GM21786 (cell line): ENCODE measurements at regions not wholly inside any gene's neighbourhood (a gene's known extent, or its start where the extent isn't known, plus 50 kb on each side); places are given as distances from the start of the nearest gene placed in this dataset.

Experiments used
- ATAC-seq: cut with Tn5 transposase; IDR thresholded peaks from one replicate; pipeline ENCODE4 v1.9.1; 2021; ENCODE audit not compliant: unreplicated experiment

DNA sequence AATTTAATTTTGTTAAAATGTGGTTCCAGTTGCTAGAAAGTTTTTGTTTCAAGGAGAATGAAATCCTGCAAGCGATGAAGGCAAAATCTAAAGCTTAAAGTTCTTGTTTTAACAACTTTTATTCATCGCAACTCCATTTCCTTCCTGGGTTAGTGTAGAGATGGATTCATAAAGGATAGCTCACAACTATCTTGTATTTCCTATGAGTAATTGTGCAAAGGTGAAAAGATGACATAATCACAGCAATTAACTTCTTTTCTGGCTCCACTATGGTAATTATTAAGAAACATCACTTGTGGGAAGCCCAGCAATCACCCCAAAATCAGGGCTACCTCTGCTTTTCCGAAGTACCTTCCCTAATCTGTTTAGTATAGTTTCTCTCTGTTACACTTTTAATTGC lies 80.8 kb upstream of the SEMA6A start:
- ATAC-seq: no peak

DNA sequence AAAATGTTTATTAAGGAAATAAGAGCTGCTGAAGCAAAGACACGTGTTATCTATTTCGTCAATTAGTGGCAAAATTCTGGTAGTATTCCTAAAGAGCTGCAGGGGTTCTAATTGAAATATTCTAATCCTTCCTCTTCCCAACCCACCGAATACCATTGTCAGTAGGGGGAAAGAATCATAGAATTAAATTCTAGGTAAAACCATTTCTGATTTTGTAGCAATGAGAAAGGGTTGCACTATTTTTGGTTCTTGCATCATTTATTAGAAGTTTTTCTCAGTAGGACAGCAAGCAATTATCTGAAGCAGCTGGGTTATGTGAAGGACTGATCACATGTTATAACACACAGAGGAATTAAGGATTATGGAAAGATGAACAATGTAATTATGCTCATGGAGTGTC lies 80.3 kb upstream of the SEMA6A start:
- no peak for ATAC-seq

DNA sequence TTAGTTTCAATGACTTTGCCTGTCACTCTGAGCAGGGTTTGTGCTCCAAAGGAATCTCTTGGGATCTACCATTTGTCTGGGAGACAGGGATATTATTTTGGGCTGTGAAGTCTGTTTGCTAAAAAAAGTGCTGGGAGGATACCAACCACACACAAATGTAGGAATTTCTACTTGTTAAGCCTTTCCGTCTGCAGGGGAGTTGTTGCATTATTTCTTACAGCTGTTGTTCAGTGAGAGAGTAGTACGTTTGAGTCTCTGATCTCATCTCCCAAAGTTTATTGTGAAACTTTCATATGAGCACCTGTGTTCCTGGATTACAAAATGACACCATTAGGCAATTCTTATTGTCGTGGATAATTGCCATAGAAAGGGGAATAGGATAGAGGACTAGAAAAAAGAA lies 78.3 kb upstream of the SEMA6A start:
- no peak for ATAC-seq

DNA sequence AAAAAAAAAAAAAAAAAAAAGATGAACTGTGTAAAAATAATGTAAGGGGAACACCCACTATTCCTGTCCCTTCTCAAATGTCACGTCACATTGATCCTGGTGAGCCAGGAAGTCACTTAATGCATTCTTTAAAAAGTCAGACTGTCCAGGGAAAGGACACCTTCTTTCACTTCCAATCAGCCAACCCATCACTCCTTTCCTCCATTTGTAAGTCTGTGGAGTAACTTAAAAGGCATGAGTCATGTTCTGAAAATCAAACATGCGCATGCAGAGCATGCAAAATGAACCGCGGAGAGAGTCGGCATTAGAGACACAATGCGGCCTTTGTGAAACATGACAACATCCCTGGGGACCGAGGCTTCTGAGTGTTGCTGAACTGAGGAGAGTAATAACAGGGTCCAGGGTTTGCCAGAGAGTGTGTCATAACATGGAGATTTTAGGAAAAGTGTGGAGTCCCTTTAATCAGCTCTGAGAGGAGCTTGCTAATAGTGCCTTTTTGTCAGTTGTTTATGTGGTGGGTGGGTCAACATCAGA lies 77.6 kb upstream of the SEMA6A start:
- ATAC-seq: peak; percentile 89

DNA sequence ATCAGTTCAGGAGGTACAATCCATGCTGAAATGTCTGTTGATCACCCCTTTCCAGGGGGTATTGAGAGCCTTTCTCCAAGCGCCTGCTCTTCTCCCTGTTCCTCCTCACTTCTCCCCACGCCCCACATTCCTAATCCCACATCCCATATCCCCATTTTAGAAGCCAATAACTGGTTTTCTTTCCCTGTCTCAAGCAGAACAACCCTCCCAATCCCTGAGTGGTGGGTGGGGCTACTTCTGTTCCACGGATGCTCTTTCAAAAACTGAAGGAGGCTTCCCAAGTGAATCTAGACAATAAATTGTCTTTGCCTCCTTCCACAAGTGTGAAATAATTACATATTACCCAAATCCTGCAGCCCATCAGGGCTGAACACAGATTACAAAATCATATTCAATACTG lies 77.0 kb upstream of the SEMA6A start:
- ATAC-seq: no peak

DNA sequence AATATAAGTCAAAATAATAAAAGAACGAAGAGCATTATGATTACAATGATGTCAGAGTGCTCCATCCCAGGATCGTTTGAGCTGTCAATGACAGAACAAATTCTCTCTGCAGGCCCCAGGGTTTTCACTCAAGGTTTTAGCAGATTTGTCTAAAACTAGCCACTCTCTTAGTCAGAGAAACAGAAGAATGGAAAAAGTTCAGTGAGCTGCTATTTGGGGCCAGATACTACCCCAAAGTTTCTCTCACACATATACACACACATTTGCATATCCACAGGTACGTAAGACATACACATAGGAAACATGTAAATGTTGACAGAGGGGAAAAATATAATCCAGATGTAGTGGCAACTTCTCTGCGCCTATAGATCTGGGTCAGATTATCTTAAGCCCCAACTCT lies 76.3 kb upstream of the SEMA6A start:
- ATAC-seq: no peak

DNA sequence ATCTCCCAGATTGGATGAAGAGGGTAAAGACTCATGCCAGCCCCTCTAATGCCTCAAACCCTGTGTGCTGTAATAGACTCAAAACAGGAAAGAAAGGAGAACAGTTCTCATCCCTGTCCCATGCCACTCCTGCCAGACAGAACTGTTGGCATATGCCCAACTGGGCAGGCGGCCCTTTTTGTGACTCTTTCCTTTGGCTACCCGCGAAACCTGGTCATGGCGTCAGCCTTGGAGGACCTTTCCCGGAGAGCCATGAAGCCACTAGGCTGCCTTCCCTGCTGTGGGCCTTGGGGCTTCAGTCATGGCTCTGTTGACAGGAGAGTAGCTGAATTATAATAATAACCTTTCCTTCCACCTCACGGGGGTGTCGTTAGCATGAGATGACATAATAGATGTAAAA lies 75.9 kb upstream of the SEMA6A start:
- ATAC-seq: no peak

DNA sequence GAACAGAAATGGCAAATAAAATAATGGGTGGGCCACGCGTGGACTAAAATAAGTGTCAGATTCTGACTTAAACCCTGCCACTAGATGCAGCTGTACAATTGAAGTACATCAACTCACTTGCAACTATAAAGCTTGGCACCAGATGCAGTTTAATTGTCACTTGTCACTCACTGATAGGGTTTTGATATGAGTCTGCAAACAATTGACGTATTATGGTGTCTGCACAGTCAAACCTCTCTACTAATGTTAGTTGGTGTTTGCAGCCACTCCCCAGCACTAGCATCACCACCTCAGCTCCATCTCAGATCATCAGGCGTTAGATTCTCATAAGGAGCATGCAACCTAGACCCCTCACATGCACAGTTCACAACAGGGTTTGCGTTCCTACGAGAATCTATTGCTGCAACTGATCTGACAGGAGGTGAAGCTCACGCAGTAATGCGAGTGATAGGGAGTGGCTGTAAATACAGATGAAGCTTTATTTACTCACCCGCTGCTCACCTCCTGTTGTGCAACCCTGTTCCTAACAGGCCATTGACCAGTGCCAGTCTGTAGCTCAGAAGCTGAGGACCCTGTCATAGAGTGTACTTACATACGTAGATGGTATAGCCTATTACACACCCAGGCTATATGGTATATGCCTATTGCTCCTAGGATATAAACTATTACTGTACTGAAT lies 72.1 kb upstream of the SEMA6A start:
- no peak for ATAC-seq

DNA sequence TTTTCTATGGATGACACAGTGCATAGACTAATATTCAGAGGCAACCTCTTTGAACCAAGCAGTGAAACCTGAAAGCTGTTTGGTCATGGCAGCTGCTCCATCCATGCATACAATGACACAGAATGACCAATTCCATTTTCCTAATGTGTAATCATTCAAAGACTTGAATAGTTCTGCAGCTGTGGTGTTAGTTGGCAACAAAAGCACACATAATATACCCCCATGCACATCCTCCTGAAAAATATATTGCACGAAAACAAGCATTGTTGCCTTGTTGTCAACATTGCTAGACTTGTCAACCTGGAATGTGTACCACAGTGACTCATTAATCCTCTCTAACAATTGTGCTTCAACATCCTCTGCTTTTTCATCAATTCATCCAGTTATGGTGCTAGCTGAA lies 71.0 kb upstream of the SEMA6A start:
- peak; percentile 87 for ATAC-seq

DNA sequence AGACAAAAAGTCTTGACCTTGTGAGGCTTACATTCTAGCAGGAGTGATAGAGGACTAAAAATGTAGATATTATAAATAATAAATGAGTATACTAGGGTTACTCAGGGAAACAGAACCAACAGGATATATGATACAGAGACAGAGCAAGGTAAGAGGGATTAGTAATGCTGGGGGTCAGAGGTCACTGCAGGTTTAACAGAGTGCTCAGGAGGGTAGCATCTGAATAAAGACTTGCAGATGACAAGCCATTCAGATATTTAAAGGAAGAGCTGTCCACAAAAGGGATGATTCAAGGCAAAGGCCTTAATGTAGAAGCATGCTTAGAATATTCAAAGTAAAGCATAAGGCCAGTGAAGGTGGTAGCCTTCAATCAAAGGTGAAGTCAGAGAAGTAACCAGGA lies 65.6 kb upstream of the SEMA6A start:
- ATAC-seq: no peak

DNA sequence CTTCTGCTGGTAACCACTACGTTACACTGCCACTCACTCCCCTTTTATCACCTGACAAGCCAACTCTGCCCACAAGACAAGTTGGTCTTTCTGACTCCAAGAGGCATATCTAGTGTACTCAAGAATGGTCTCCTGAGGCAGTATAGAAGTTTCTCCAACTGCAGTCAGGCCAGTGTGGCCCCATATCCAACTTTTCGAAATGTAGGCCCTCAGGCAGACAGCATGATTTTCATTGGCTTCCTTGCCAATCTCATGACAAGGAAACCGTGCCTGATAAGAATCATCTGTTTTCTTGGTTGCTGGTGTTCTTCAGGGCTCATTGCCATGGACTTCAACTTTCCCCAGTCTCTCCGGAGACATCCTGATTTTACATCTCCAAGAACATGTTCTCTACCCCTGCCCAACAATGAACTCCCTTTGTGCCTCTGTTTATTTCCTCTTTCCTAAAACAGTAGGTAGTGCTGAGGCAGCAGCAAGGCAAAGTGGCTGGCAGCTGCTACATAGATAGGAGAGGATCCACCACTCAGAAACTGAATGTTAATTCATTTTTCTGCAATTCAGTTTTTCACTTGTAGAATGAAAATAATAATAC lies 62.6 kb upstream of the SEMA6A start:
- no peak for ATAC-seq

DNA sequence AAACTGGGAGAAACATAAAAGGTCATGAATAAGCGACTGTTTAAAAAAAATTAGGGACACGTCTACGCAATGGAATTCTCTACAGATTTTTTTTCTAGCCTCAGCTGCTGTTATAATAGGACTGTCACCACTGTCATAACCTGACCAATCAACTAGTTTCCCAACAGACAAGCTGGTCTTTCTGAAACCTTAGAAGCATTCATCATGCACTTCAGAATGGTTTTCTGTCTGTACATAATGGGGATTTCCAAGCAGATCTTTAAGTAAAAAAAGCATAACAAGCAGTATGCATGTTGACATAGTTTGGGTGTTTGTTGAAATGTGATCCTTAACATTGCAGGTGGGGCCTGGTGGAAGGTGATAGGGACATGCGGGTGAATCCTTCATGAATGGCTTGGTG lies 58.3 kb upstream of the SEMA6A start:
- no peak for ATAC-seq

DNA sequence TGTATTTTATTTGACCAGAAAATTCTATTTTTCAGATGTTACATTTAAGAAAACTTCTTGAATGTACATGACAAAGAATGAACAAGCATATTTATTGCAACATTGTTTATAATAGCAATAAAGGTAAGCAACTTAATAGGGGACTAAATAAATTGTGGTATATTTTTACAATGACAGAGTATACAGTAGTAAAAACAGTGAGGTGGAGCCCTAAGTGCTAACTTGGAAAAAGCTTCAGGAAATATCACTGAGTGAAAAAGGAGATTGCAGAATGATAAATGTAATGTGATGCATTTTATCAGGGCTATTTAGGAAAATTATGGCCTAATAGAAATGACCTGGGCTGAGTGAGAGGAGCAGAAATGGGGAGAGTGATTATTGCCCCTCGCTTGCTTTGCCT lies 56.5 kb upstream of the SEMA6A start:
- ATAC-seq: no peak

DNA sequence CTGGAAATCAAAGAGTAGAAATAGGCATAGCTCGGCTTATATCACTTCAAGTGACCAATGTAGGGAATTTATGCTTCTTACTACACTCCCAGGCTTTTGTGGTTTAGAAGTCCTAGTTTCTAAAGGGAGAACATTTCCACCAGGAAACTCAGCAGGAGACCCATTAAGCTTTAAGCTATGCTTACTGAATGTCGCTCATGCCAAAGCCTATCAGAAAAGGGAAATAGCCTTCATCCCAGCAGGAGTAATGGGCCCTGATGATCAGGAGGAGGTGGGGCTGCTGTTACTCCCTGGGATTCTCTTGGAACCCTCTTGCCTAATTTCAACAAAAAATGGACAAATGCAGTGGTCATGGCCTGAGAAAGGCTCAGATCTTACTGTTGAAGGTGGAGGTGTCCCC lies 54.5 kb upstream of the SEMA6A start:
- ATAC-seq: no peak

DNA sequence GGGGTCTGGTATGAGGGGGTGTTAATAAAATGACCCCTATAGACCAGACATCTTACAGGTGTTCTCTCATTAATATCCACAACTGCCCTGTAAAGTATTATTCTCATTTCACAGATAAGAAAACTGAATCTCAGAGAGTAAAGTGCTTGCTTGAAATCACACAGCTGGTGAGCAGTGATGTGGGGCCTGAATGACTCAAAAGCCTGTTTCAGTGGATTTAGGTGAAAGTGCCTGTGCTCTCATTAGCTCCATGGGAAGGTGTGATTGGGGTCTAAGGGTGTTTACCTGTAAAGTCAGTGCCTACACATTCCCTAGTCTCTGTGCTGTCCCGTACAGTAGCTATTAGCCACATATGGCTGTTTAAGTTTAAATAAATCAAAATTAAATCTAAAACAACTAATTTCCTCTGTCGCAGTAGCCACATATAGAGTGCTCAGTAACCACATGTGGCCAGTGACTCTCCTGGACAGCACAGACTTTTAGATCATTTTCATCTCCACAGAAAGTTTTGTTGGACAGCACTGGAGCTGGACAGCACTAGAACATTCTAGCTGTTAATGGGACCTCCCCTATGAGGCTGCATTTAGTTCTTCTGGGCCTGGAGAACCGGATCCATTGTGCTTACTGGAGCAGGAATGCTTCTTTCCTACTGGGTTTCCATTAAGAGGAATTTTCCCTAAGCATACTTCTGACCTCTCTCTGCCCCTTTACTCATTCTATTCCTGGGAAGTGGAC lies 52.5 kb upstream of the SEMA6A start:
- ATAC-seq: peak; percentile 87

DNA sequence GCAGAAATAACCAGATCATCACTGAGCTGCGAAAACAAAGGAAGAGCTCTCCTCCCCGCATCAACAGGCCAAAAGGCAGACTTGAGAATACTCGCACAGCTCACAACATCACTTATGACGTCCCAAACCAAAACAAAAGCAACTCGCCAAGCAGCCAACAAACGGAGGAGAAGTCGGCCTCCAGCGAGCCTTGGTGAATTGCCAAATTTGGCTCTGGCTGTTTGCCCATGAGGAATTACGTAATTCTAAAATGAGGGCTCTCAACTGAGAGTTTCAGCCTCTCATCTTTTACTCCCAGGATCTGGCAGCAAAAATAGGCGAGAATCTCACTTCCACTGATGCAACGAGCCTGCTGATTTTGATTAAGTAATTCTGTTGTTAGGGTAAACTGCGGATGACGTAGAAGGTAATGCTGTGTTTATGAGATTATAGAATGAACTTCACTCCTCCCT lies 51.7 kb upstream of the SEMA6A start:
- no peak for ATAC-seq
